ENCODE measurements at regions not wholly inside any gene's neighbourhood (a gene's known extent, or its start where the extent isn't known, plus 50 kb on each side); places are given as distances from the start of the nearest gene placed in this dataset.
"Not testable (repeated sequence)": the region's sequence is repeated elsewhere in the genome, so short reads cannot be mapped to it uniquely, and the experiment has no call there.

DNA sequence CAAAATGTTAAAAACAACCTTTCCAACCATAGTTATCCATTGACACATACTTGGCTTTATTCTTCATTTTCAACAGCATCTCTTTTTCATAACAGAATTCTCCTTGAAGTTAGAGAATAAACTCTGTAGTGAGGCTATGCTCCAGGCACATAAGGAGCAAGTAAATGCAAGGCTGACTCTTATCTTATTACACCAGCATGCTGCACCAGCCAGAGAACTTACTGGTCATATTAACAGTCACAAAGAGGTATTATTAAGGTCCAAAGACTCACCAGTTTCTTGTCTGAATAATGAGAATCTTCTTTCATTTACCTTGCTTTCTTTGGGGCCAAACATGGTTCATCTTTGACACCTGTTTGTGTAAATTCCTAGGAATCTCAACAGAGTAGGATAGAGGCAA, 71.3 kb upstream of the IVNS1ABP start:
- no peaks in the 10 kb centered on the region for H3K27me3 ChIP-seq (replicated peaks; ENCODE audit: control insufficient read depth, insufficient read depth, low read length, poor library complexity, severe bottlenecking)
- no peak overlapping the region for H3K4me3 ChIP-seq (ENCODE audit: insufficient read depth, low read depth, low read length, poor library complexity, severe bottlenecking)
- no peaks in the 10 kb centered on the region for H3K4me1 ChIP-seq (ENCODE audit: control insufficient read depth, insufficient read depth, low read length, poor library complexity, severe bottlenecking)
- H3K36me3 ChIP-seq (ENCODE audit: control insufficient read depth, insufficient read depth, low read length): no peaks in the 10 kb centered on the region
- no peak overlapping the region for H3K27ac ChIP-seq (ENCODE audit: insufficient read depth, low read length, poor library complexity, severe bottlenecking)
- no peak for DNase-seq
- no peaks in the 10 kb centered on the region for H3K9me3 ChIP-seq (ENCODE audit: control insufficient read depth, low read length)

DNA sequence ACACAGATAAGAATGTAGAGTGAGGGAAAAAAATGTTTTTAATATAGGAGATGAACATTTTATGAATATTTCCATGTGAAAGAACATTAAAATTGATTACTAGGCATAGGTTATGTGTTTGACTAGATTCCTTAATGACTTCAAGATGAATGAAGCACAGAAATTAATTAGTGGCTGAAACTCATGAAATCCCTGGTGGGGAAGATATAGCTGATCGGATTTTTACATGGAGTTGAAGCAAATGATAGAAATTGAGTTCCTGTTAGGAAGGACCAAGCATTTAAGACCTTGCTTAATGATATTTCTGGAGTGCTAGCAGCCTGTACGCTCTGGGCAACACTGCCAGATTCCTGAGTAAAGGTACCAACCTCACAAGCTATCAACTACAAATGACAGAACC, 68.9 kb upstream of the IVNS1ABP start:
- no peak for DNase-seq
- H3K36me3 ChIP-seq (ENCODE audit: control insufficient read depth, insufficient read depth, low read length): no peaks in the 10 kb centered on the region
- H3K27me3 ChIP-seq (replicated peaks; ENCODE audit: control insufficient read depth, insufficient read depth, low read length, poor library complexity, severe bottlenecking): no peaks in the 10 kb centered on the region
- no peaks in the 10 kb centered on the region for H3K4me1 ChIP-seq (ENCODE audit: control insufficient read depth, insufficient read depth, low read length, poor library complexity, severe bottlenecking)
- no peak overlapping the region for H3K4me3 ChIP-seq (ENCODE audit: insufficient read depth, low read depth, low read length, poor library complexity, severe bottlenecking)
- H3K27ac ChIP-seq (ENCODE audit: insufficient read depth, low read length, poor library complexity, severe bottlenecking): no peak overlapping the region
- H3K9me3 ChIP-seq (ENCODE audit: control insufficient read depth, low read length): no peaks in the 10 kb centered on the region

DNA sequence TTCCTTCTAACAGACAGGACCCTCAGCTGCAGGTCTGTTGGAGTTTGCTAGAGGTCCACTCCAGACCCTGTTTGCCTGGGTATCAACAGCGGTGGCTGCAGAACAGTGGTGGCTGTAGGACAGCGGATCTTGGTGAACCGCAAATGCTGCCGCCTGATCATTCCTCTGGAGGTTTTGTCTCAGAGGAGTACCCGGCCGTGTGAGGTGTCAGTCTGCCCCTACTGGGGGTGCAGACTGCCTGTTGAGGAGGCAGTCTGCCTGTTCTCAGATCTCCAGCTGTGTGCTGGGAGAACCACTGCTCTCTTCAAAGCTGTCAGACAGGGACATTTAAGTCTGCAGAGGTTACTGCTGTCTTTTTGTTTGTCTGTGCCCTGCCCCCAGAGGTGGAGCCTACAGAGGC, 66.8 kb upstream of the IVNS1ABP start:
- H3K9me3 ChIP-seq (ENCODE audit: control insufficient read depth, low read length); H3K36me3 ChIP-seq (ENCODE audit: control insufficient read depth, insufficient read depth, low read length); H3K4me1 ChIP-seq (ENCODE audit: control insufficient read depth, insufficient read depth, low read length, poor library complexity, severe bottlenecking); H3K27me3 ChIP-seq (replicated peaks; ENCODE audit: control insufficient read depth, insufficient read depth, low read length, poor library complexity, severe bottlenecking); DNase-seq; H3K4me3 ChIP-seq (ENCODE audit: insufficient read depth, low read depth, low read length, poor library complexity, severe bottlenecking); H3K27ac ChIP-seq (ENCODE audit: insufficient read depth, low read length, poor library complexity, severe bottlenecking): not testable (repeated sequence)

DNA sequence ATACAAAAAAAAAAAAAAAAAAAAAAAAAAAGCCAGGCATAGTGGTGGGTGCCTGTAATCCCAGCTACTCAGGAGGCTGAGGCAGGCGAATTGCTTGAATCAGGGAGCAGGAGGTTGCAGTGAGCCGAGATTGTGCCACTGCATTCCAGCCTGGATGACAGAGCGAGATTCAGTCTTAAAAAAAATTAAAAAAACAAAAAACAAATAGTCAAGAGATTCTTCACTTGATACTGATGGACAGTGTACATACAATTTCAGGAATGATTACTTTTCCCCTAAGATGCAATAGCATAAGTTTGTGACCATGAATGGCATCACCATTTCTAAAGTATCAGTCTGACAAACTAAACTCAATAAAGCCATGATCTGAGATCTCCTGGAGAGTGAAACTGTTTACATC, 60.8 kb upstream of the IVNS1ABP start:
- no peak for DNase-seq
- no peaks in the 10 kb centered on the region for H3K36me3 ChIP-seq (ENCODE audit: control insufficient read depth, insufficient read depth, low read length)
- H3K27me3 ChIP-seq (replicated peaks; ENCODE audit: control insufficient read depth, insufficient read depth, low read length, poor library complexity, severe bottlenecking): no peaks in the 10 kb centered on the region
- H3K9me3 ChIP-seq (ENCODE audit: control insufficient read depth, low read length): no peaks in the 10 kb centered on the region
- no peak overlapping the region for H3K4me3 ChIP-seq (ENCODE audit: insufficient read depth, low read depth, low read length, poor library complexity, severe bottlenecking)
- H3K4me1 ChIP-seq (ENCODE audit: control insufficient read depth, insufficient read depth, low read length, poor library complexity, severe bottlenecking): no peaks in the 10 kb centered on the region
- H3K27ac ChIP-seq (ENCODE audit: insufficient read depth, low read length, poor library complexity, severe bottlenecking): no peak overlapping the region

DNA sequence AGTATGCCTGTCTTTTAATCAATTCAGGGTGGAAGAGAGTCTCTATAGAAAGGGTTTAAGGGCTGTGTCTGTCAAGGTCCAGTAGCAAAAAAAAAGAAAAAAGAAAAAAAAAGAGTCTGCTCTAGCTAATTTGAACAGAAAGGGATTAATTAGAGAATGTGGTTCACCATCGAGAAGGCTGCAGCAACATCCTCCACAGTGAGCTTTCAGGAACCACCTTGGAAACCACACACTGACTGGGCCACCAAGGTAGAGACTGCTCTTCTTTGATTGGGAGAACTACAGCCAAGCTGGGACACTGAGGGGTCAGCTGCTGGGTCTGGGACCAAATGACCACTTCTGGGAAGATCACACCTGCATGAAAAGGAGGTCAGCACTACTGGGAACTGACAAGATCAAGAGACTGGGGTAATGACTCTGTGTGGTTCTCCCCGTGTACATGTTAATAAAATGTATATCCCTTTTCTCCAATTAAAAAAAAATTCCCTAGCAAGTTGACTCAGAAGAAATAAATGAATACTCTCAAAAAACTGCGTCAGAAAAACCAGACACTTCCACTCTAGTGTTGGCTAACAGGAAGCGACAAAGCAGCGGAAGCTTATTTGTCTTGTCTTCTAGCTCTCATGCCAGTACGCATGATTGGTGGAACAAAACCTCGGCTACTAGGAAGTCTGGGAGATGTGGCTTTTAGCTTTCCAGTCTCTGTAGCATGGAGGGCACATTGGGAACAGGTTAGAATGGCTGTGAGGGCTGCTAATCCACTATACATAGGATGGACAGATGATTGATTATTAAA, 60.0 kb upstream of the IVNS1ABP start:
- no peaks in the 10 kb centered on the region for H3K36me3 ChIP-seq (ENCODE audit: control insufficient read depth, insufficient read depth, low read length)
- H3K4me3 ChIP-seq (ENCODE audit: insufficient read depth, low read depth, low read length, poor library complexity, severe bottlenecking): no peak overlapping the region
- H3K27ac ChIP-seq (ENCODE audit: insufficient read depth, low read length, poor library complexity, severe bottlenecking): no peak overlapping the region
- H3K4me1 ChIP-seq (ENCODE audit: control insufficient read depth, insufficient read depth, low read length, poor library complexity, severe bottlenecking): no peaks in the 10 kb centered on the region
- no peaks in the 10 kb centered on the region for H3K9me3 ChIP-seq (ENCODE audit: control insufficient read depth, low read length)
- no peak for DNase-seq
- H3K27me3 ChIP-seq (replicated peaks; ENCODE audit: control insufficient read depth, insufficient read depth, low read length, poor library complexity, severe bottlenecking): no peaks in the 10 kb centered on the region

DNA sequence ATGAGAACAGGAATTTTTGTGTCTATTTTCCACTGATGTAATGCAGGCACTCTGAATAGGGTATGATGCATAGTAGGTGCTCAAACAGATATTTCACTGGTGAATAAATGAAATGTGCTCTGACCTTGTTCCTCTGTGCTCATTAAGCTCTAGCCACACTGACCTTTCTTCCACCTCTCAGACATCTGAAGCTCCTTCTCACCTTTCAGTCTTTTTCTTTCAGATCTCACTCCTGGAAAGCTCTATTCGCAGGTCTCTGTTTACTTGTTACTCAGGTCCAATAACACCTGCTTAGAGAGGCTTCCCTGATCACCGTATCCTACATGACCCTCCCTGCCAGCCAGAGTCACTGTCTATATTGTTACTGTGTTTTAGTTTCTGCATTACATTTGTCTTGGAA, 59.2 kb upstream of the IVNS1ABP start:
- H3K27me3 ChIP-seq (replicated peaks; ENCODE audit: control insufficient read depth, insufficient read depth, low read length, poor library complexity, severe bottlenecking): no peaks in the 10 kb centered on the region
- H3K27ac ChIP-seq (ENCODE audit: insufficient read depth, low read length, poor library complexity, severe bottlenecking): no peak overlapping the region
- no peak overlapping the region for H3K4me3 ChIP-seq (ENCODE audit: insufficient read depth, low read depth, low read length, poor library complexity, severe bottlenecking)
- H3K9me3 ChIP-seq (ENCODE audit: control insufficient read depth, low read length): no peaks in the 10 kb centered on the region
- no peak for DNase-seq
- H3K4me1 ChIP-seq (ENCODE audit: control insufficient read depth, insufficient read depth, low read length, poor library complexity, severe bottlenecking): no peaks in the 10 kb centered on the region
- no peaks in the 10 kb centered on the region for H3K36me3 ChIP-seq (ENCODE audit: control insufficient read depth, insufficient read depth, low read length)

DNA sequence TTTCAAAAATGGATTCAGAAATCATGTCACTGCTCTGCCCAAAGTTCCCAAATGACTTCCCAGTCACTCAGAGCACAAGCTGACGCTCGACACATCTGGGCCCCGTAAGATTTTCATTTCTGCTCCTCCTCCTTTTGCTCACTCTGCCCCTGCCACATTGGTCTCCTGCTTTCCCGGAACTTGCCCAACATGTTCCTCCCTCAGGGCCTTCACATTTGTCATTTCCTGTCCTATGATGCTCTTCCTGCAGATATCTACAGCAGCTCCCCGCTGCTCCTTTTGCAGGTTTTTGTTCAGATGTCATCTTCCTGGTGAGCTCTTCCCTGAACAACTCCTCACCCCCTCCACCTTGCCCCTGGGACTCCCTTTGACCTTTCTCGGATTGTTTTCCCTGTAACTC, 58.5 kb upstream of the IVNS1ABP start:
- Histone ChIP-seq H3K4me3 (ENCODE audit: insufficient read depth, low read depth, low read length, poor library complexity, severe bottlenecking) (no peak overlapping the region), H3K4me1 (ENCODE audit: control insufficient read depth, insufficient read depth, low read length, poor library complexity, severe bottlenecking) (no peaks in the 10 kb centered on the region), H3K36me3 (ENCODE audit: control insufficient read depth, insufficient read depth, low read length) (no peaks in the 10 kb centered on the region), H3K27ac (ENCODE audit: insufficient read depth, low read length, poor library complexity, severe bottlenecking) (no peak overlapping the region), H3K27me3 (replicated peaks; ENCODE audit: control insufficient read depth, insufficient read depth, low read length, poor library complexity, severe bottlenecking) (no peaks in the 10 kb centered on the region), H3K9me3 (ENCODE audit: control insufficient read depth, low read length) (no peaks in the 10 kb centered on the region)
- DNase-seq: no peak

DNA sequence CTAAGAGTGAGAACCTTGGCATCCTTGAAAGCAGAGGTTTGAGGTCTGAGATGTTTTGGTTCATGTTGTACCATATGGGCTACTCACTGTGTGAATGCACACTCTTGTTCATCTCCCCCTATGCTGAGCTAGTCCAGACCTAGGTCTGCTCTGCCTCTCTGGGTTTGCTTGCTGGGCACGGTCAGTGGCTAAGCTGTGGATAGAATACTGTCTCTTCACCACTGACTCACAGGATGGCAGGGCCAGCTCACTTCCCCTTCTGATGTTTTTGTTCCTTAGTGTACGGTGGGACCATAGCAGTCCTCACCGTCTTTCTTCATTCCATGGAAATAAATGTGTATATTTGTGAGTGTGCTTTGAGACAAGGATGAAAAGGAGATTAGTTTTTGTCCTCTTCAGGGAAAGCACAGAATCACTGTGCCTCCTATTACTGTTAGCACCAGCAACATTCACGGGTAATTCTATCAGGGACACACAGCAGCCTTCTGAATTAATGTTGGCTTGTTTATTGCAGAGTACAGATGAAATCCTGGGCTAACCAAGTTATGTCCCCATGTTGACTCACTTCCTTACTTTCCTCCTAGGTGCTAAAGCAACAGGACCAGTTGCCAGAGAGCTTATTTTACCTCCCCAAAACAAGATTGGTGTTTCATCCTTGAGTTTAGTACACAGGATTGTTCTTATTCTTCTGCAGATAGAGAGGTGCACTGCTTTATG, 56.9 kb upstream of the IVNS1ABP start:
- Histone ChIP-seq H3K4me1 (ENCODE audit: control insufficient read depth, insufficient read depth, low read length, poor library complexity, severe bottlenecking) (no peaks in the 10 kb centered on the region), H3K27ac (ENCODE audit: insufficient read depth, low read length, poor library complexity, severe bottlenecking) (no peak overlapping the region), H3K36me3 (ENCODE audit: control insufficient read depth, insufficient read depth, low read length) (no peaks in the 10 kb centered on the region), H3K9me3 (ENCODE audit: control insufficient read depth, low read length) (no peaks in the 10 kb centered on the region), H3K4me3 (ENCODE audit: insufficient read depth, low read depth, low read length, poor library complexity, severe bottlenecking) (no peak overlapping the region), H3K27me3 (replicated peaks; ENCODE audit: control insufficient read depth, insufficient read depth, low read length, poor library complexity, severe bottlenecking) (no peaks in the 10 kb centered on the region)
- DNase-seq: no peak

DNA sequence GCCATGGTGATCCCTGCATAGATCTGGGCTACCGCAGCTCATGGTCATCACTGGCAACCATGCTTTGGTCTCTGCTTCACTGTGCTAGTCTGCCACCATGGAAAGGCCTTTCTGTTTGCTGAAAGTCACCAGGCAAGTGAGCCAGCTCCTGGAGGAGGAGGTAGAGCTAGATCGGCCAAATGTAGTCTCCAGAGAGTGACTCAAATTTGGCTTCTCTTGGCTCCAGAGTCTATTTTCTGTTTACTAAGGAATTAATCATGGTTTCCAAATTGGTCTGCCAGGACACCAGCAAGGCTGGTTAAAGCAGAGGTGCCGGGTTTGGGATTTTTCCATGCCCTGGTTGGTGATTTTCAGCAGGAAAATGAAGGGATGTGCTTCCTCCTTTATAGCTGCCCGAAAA, 52.7 kb upstream of the IVNS1ABP start:
- Histone ChIP-seq H3K4me1 (ENCODE audit: control insufficient read depth, insufficient read depth, low read length, poor library complexity, severe bottlenecking) (no peaks in the 10 kb centered on the region), H3K27me3 (replicated peaks; ENCODE audit: control insufficient read depth, insufficient read depth, low read length, poor library complexity, severe bottlenecking) (no peaks in the 10 kb centered on the region), H3K4me3 (ENCODE audit: insufficient read depth, low read depth, low read length, poor library complexity, severe bottlenecking) (no peak overlapping the region), H3K27ac (ENCODE audit: insufficient read depth, low read length, poor library complexity, severe bottlenecking) (no peak overlapping the region), H3K36me3 (ENCODE audit: control insufficient read depth, insufficient read depth, low read length) (no peaks in the 10 kb centered on the region), H3K9me3 (ENCODE audit: control insufficient read depth, low read length) (no peaks in the 10 kb centered on the region)
- no peak for DNase-seq

DNA sequence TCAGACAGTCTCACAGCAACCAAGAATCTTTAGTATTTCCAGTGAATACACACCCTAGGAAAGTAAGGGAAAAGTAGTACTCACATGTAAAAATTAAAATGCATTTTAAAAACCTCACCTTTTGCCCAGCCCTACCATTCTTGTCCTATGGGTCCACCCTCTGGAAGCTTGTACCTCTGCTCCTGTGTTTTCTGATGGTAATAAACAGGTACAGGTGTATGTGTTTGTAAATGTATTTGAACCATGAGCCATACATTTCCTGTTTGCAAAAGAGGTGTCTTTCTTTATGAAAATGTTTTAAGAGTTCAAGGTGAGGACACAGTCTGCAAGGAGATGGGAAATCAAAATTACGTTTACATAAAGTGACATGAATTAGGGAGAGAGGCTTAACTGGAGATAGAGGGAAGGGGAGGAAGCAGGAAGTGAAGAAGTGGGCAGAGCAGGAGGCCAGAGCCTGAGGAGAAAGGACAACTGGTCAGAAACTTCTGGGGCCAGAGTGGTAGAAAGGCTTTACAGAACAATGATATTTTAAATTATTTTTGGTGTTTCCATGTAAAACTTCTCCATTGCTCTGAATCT, 52.0 kb upstream of the IVNS1ABP start:
- Histone ChIP-seq H3K36me3 (ENCODE audit: control insufficient read depth, insufficient read depth, low read length) (no peaks in the 10 kb centered on the region), H3K4me3 (ENCODE audit: insufficient read depth, low read depth, low read length, poor library complexity, severe bottlenecking) (no peak overlapping the region), H3K4me1 (ENCODE audit: control insufficient read depth, insufficient read depth, low read length, poor library complexity, severe bottlenecking) (no peaks in the 10 kb centered on the region), H3K27me3 (replicated peaks; ENCODE audit: control insufficient read depth, insufficient read depth, low read length, poor library complexity, severe bottlenecking) (no peaks in the 10 kb centered on the region), H3K27ac (ENCODE audit: insufficient read depth, low read length, poor library complexity, severe bottlenecking) (no peak overlapping the region), H3K9me3 (ENCODE audit: control insufficient read depth, low read length) (no peaks in the 10 kb centered on the region)
- DNase-seq: no peak

All from effector memory CD4-positive, alpha-beta T cell (primary cell).